ENCODE measurements at regions not wholly inside any gene's neighbourhood (a gene's known extent, or its start where the extent isn't known, plus 50 kb on each side); places are given as distances from the start of the nearest gene placed in this dataset.

DNA sequence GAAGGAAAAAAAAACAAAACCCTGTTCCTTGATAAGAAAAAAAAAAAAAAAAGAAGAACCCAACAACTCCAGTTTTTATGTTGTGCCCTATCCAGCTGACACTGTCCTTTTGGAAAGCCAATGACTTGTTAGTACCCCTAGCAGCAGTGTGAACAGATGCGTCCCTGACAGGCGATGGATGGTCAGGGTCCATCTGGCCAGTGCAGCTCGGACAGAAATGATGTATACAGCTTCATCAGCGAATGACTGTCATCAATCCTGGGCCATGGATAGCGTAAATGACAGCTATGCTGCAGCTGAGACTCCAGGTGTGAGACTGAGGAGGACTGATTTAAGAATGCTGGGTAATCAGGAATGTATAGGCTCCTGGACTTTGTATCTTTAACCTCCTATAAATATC is 318.8 kb upstream of the FIGN start:
- Histone ChIP-seq H3K4me2 (no peak overlapping the region), H3K27me3 (ENCODE audit: insufficient read depth, low read depth) (no peaks in the 10 kb centered on the region), H2AFZ (ENCODE audit: low read depth) (no peak overlapping the region), H3K27ac (no peak overlapping the region), H3K4me3 (IDR thresholded peaks at IDR 0.05; ENCODE audit: insufficient read depth, low read depth, low read length) (no peak overlapping the region), H3K4me1 (ENCODE audit: low read depth, poor library complexity, severe bottlenecking) (no peaks in the 10 kb centered on the region), H3K79me2 (ENCODE audit: insufficient read depth, low read depth) (no peaks in the 10 kb centered on the region), H4K20me1 (ENCODE audit: insufficient read depth) (no peaks in the 10 kb centered on the region), H3K9ac (no peak overlapping the region), H3K36me3 (ENCODE audit: insufficient read depth) (no peaks in the 10 kb centered on the region)
- TF ChIP-seq, protein P1, sequence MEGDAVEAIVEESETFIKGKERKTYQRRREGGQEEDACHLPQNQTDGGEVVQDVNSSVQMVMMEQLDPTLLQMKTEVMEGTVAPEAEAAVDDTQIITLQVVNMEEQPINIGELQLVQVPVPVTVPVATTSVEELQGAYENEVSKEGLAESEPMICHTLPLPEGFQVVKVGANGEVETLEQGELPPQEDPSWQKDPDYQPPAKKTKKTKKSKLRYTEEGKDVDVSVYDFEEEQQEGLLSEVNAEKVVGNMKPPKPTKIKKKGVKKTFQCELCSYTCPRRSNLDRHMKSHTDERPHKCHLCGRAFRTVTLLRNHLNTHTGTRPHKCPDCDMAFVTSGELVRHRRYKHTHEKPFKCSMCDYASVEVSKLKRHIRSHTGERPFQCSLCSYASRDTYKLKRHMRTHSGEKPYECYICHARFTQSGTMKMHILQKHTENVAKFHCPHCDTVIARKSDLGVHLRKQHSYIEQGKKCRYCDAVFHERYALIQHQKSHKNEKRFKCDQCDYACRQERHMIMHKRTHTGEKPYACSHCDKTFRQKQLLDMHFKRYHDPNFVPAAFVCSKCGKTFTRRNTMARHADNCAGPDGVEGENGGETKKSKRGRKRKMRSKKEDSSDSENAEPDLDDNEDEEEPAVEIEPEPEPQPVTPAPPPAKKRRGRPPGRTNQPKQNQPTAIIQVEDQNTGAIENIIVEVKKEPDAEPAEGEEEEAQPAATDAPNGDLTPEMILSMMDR (conservative IDR thresholded peaks at IDR 0.05; ENCODE audit: low read depth, low read length), result no peak

DNA sequence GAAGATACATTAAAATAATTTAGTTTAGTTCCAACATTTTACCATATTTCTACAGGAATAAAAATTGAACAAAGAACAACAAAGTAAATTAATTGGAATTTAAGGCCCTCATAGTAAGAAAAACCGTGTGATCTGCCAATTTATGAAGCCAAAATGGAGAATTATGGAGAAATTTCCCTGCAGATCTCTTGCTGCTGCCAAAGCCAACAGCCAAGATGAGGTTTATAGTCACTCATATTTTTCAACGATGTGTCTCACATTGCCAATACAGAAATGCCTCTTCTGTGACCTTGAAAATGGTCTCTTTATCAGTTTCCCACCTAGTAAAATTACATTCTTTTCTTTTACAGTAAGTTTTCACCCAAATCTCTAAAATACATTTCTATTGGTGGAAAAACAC is 317.2 kb upstream of the FIGN start:
- no peaks in the 10 kb centered on the region for H3K4me1 ChIP-seq (ENCODE audit: low read depth, poor library complexity, severe bottlenecking)
- no peaks in the 10 kb centered on the region for H4K20me1 ChIP-seq (ENCODE audit: insufficient read depth)
- H3K4me2 ChIP-seq, result no peak overlapping the region
- TF ChIP-seq, protein P1 (conservative IDR thresholded peaks at IDR 0.05; ENCODE audit: low read depth, low read length), result no peak
- H3K4me3 ChIP-seq (IDR thresholded peaks at IDR 0.05; ENCODE audit: insufficient read depth, low read depth, low read length), result no peak overlapping the region
- no peak overlapping the region for H3K9ac ChIP-seq
- H3K79me2 ChIP-seq (ENCODE audit: insufficient read depth, low read depth), result no peaks in the 10 kb centered on the region
- no peaks in the 10 kb centered on the region for H3K27me3 ChIP-seq (ENCODE audit: insufficient read depth, low read depth)
- no peak overlapping the region for H3K27ac ChIP-seq
- H3K36me3 ChIP-seq (ENCODE audit: insufficient read depth), result no peaks in the 10 kb centered on the region
- H2AFZ ChIP-seq (ENCODE audit: low read depth), result no peak overlapping the region

DNA sequence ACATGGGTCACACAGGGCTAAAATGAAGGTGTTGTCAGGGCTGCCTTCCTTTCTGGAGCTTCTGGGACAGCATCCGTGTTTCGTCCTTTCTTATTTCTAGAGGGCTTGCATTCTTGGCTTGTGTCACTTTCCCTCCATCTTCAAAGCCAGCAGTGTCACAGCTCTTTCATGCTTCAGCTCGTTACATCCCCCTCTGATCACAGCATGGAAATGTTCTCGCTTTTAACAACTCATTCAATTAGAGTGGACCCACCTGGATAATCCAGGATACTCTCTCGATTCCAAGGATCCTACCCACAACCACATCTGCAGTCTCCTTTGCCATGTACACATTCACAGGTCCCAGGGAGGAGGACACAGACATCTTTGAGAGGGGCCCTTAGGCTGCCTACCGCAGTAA is 316.2 kb upstream of the FIGN start:
- no peak overlapping the region for H3K4me3 ChIP-seq (IDR thresholded peaks at IDR 0.05; ENCODE audit: insufficient read depth, low read depth, low read length)
- TF ChIP-seq, protein P1 (conservative IDR thresholded peaks at IDR 0.05; ENCODE audit: low read depth, low read length), result no peak
- no peak overlapping the region for H3K4me2 ChIP-seq

DNA sequence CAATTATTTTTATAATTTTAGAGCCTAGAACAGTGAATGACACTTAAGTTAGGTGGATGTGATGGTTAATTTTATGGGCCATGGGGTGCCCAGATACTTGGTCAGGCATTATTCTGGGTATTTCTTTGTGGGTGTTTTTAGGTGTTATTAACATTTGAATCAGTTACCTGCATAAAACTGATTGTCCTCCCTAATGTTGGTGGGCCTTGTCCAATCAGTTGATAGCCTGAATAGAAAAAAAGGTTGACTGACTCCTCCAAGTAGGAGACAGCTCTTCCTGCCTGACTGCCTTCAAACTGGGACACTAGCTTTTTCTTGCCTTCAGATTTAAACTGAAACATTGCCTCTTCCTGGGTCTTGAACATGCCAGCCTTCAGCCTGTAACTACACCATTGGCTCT is 312.9 kb upstream of the FIGN start:
- H3K9ac ChIP-seq, result no peak overlapping the region
- no peak overlapping the region for H3K27ac ChIP-seq
- no peak overlapping the region for H3K4me2 ChIP-seq
- H3K79me2 ChIP-seq (ENCODE audit: insufficient read depth, low read depth), result no peaks in the 10 kb centered on the region
- no peaks in the 10 kb centered on the region for H3K4me1 ChIP-seq (ENCODE audit: low read depth, poor library complexity, severe bottlenecking)
- no peaks in the 10 kb centered on the region for H3K27me3 ChIP-seq (ENCODE audit: insufficient read depth, low read depth)
- no peak overlapping the region for H3K4me3 ChIP-seq (IDR thresholded peaks at IDR 0.05; ENCODE audit: insufficient read depth, low read depth, low read length)
- no peak overlapping the region for H2AFZ ChIP-seq (ENCODE audit: low read depth)
- no peaks in the 10 kb centered on the region for H4K20me1 ChIP-seq (ENCODE audit: insufficient read depth)
- H3K36me3 ChIP-seq (ENCODE audit: insufficient read depth), result no peaks in the 10 kb centered on the region
- TF ChIP-seq, protein P1 (conservative IDR thresholded peaks at IDR 0.05; ENCODE audit: low read depth, low read length), result no peak

More for the DNA sequence above, 316.2 kb upstream of the FIGN start:
- Histone ChIP-seq H3K27me3 (ENCODE audit: insufficient read depth, low read depth) (no peaks in the 10 kb centered on the region), H4K20me1 (ENCODE audit: insufficient read depth) (no peaks in the 10 kb centered on the region), H3K36me3 (ENCODE audit: insufficient read depth) (no peaks in the 10 kb centered on the region), H3K4me1 (ENCODE audit: low read depth, poor library complexity, severe bottlenecking) (no peaks in the 10 kb centered on the region), H3K9ac (no peak overlapping the region), H3K79me2 (ENCODE audit: insufficient read depth, low read depth) (no peaks in the 10 kb centered on the region), H2AFZ (ENCODE audit: low read depth) (no peak overlapping the region), H3K27ac (no peak overlapping the region)
